ENCODE measurements at regions not wholly inside any gene's neighbourhood (a gene's known extent, or its start where the extent isn't known, plus 50 kb on each side); places are given as distances from the start of the nearest gene placed in this dataset.

- no peak for TF ChIP-seq CTCF (IDR thresholded peaks at IDR 0.05; ENCODE audit: low read depth, low read length, missing input control)
- TF ChIP-seq JUND (IDR thresholded peaks at IDR 0.05): no peak
- TF ChIP-seq HNF4G (IDR thresholded peaks at IDR 0.05): no peak
- TF ChIP-seq RAD21 (IDR thresholded peaks at IDR 0.05): no peak
- no peak for TF ChIP-seq TAF1 (conservative IDR thresholded peaks at IDR 0.05)
- TF ChIP-seq NR2F2 (IDR thresholded peaks at IDR 0.05): no peak
- no peak for TF ChIP-seq GABPA (IDR thresholded peaks at IDR 0.05 in 1 of 2, conservative IDR thresholded peaks at IDR 0.05 in 1 of 2)
- TF ChIP-seq FOXA2 (IDR thresholded peaks at IDR 0.05): no peak
- TF ChIP-seq ZBTB33 (IDR thresholded peaks at IDR 0.05): no peak
- no peak for TF ChIP-seq REST (IDR thresholded peaks at IDR 0.05)
Observed at GRCh38 chr2:187985195-187985594, 306.5 kb upstream of the GULP1 start.

Measured in liver (tissue), 3 donors.